ENCODE measurements at regions not wholly inside any gene's neighbourhood (a gene's known extent, or its start where the extent isn't known, plus 50 kb on each side); places are given as distances from the start of the nearest gene placed in this dataset.

GRCh38 chr1:195899762-195900352, 708.4 kb downstream of the KCNT2 start (continued):
- TF ChIP-seq AFF1 (IDR thresholded peaks at IDR 0.05; ENCODE audit: low read depth in 1 of 2, partially characterized antibody in 2 of 2) (peak in 1 of 2 experiments; percentile 24), MBD2 (IDR thresholded peaks at IDR 0.05; ENCODE audit: borderline replicate concordance, low read depth) (0 out of 2 replicates have a peak, but pooled peaks have one; percentile 30), CREM (IDR thresholded peaks at IDR 0.05; ENCODE audit: low read depth) (0 out of 2 replicates have a peak, but pooled peaks have one; percentile 8), IFI16 (CRISPR knock-in tag; IDR thresholded peaks at IDR 0.05) (no peak), ZNF263 (CRISPR knock-in tag; IDR thresholded peaks at IDR 0.05; ENCODE audit: borderline replicate concordance) (no peak), FOXO4 (CRISPR knock-in tag; IDR thresholded peaks at IDR 0.05) (no peak), NFIC (IDR thresholded peaks at IDR 0.05) (peak; percentile 64), CBX5 (IDR thresholded peaks at IDR 0.05; ENCODE audit: borderline replicate concordance, low read depth) (no peak), CBX1 (IDR thresholded peaks at IDR 0.05; ENCODE audit: low read depth) (no peak), CSDE1 (IDR thresholded peaks at IDR 0.05) (no peak), HNRNPLL (IDR thresholded peaks at IDR 0.05; ENCODE audit: low read depth, low read length, poor library complexity, severe bottlenecking) (no peak), POLR2AphosphoS5 (IDR thresholded peaks at IDR 0.05; ENCODE audit: control insufficient read depth, insufficient read depth, low read depth, low read length) (peak; percentile 58; the same call in 1 of the 2 replicates), THRA (IDR thresholded peaks at IDR 0.05) (no peak), TAL1 (IDR thresholded peaks at IDR 0.05) (peak; percentile 41; the same call in 1 of the 2 replicates), POLR2A (conservative IDR thresholded peaks at IDR 0.05) (no peak), TCF7L2 (IDR thresholded peaks at IDR 0.05; ENCODE audit: low read depth, low read length) (no peak), HNRNPK (IDR thresholded peaks at IDR 0.05; ENCODE audit: low read depth, low read length, poor library complexity, severe bottlenecking) (no peak), L3MBTL2 (IDR thresholded peaks at IDR 0.05) (0 out of 2 replicates have a peak, but pooled peaks have one; percentile 18), BRD9 (IDR thresholded peaks at IDR 0.05; ENCODE audit: low read depth, partially characterized antibody) (peak; percentile 75), UBTF (IDR thresholded peaks at IDR 0.05; ENCODE audit: borderline replicate concordance in 1 of 2, low read depth in 2 of 2, low read length in 2 of 2) (no peak), ZNF384 (IDR thresholded peaks at IDR 0.05; ENCODE audit: low read depth, low read length) (peak; percentile 14; the same call in 1 of the 2 replicates)

All from K562 (cell line).